ENCODE measurements at regions not wholly inside any gene's neighbourhood (a gene's known extent, or its start where the extent isn't known, plus 50 kb on each side); places are given as distances from the start of the nearest gene placed in this dataset.

DNA sequence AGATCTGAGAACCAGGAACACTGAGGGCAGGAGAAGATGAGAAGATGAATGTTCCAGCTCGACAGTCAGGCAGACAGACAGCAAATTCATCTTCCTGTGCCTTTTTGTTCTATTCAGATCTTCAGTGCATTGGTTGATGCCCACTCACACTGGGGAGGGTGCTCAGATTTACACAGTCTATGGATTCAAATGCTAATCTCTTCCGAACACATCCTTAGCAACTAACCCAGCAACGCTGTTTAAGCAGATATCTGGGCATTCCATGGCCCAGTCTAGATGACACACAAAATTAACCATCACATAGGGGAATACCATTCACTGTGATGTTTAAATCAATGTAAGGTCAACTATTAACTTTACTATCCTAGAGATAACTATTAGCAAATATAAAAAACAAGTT, 571.9 kb downstream of the NYAP2 start:
- H3K27me3 ChIP-seq = no peaks in the 10 kb centered on the region
- no peaks in the 10 kb centered on the region for H3K36me3 ChIP-seq
- H3K4me3 ChIP-seq = no peak overlapping the region
- H3K9me3 ChIP-seq = peaks cover 0 to 14% (median 0%) of the 10 kb centered on the region in 11 donors
- TF ChIP-seq CTCF (IDR thresholded peaks at IDR 0.05) = no peak
- ATAC-seq (no peak), DNase-seq (no peak)
- WGBS, 2 donors = 69 to 71% methylated on average over 3 of the region's 3 CpGs
- intact Hi-C loops (cut with DNase I) = no loop called here
- no peak overlapping the region for H3K27ac ChIP-seq
- no peaks in the 10 kb centered on the region for H3K4me1 ChIP-seq

DNA sequence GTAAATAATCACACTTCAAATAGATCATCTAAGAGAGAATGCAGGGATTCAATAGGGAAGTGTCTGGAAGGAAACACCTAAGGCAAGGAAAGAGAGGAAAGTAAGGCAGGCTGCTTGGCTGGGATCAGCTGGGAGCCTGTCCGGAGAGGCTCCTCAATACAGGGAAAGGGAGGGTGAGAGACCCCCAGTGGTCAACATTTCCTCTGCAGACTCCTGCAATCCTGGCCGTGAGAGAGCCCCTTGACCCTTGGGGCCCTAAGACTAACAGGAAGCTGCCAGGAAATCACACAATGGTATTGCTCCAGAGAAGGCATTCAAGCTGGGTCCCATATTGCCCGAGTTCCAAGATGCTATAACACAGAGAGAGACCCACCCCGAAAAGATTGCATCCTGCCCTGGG, 549.4 kb downstream of the NYAP2 start:
- Histone ChIP-seq H3K9me3 (peaks cover 0 to 45% (median 18%) of the 10 kb centered on the region in 11 donors), H3K27me3 (no peaks in the 10 kb centered on the region), H3K4me3 (no peak overlapping the region), H3K4me1 (no peaks in the 10 kb centered on the region), H3K36me3 (no peaks in the 10 kb centered on the region), H3K27ac (no peak overlapping the region)
- no peak for ATAC-seq
- WGBS, 2 donors = 39 to 44% methylated on average over 4 of the region's 4 CpGs
- no peak for TF ChIP-seq CTCF (IDR thresholded peaks at IDR 0.05)
- intact Hi-C loops (cut with DNase I) = no loop called here
- DNase-seq = no peak

- Histone ChIP-seq H3K36me3 (no peaks in the 10 kb centered on the region), H3K4me3 (no peak overlapping the region), H3K27ac (no peak overlapping the region), H3K27me3 (no peaks in the 10 kb centered on the region), H3K9me3 (no peaks in the 10 kb centered on the region), H3K4me1 (no peaks in the 10 kb centered on the region)
- intact Hi-C loops (cut with DNase I) = no loop called here
- WGBS, 2 donors = 94 to 100% methylated on average over 1 of the region's 1 CpG
- no peak for TF ChIP-seq CTCF (IDR thresholded peaks at IDR 0.05)
- DNase-seq (no peak), ATAC-seq (no peak)
These were observed 539.5 kb downstream of the NYAP2 start for GRCh38 chr2:225938991-225939390.

GRCh38 chr2:225937625-225938187, 538.2 kb downstream of the NYAP2 start:
- Histone ChIP-seq H3K9me3 (no peaks in the 10 kb centered on the region), H3K27ac (no peak overlapping the region), H3K4me1 (no peaks in the 10 kb centered on the region), H3K4me3 (no peak overlapping the region), H3K36me3 (no peaks in the 10 kb centered on the region), H3K27me3 (no peaks in the 10 kb centered on the region)
- DNase-seq (no peak), ATAC-seq (no peak)
- intact Hi-C loops (cut with DNase I) = no loop called here
- WGBS, 2 donors = 91 to 96% methylated on average over 1 of the region's 1 CpG
- TF ChIP-seq CTCF (IDR thresholded peaks at IDR 0.05) = no peak
